ENCODE measurements at regions not wholly inside any gene's neighbourhood (a gene's known extent, or its start where the extent isn't known, plus 50 kb on each side); places are given as distances from the start of the nearest gene placed in this dataset.

DNA sequence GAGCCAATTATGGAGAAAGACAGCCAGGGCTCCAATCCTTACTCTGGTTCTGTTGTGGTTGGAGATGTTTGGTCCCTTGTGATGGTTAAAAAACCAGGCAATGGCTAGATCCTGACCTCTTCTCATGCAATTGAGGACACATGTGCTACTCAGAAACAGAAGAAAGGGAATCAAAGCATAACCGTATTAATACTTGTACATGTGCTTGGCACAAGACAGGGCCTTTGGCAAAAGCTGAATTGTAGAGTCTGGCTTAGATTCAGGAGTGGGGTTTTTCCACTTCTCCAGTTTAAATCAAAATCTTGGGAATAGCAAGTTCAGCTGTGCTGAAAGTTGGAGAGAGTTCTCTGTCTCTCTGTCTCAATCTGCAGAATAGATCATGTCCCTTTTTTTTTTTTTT lies 80.1 kb upstream of the E2F8 start:
- Histone ChIP-seq H3K4me1 (peaks cover 0 to 15% (median 7%) of the 10 kb centered on the region in 3 donors), H3K27me3 (peaks cover 9% of the 10 kb centered on the region), H3K36me3 (no peaks in the 10 kb centered on the region), H3K4me3 (no peak overlapping the region), H3K27ac (no peak overlapping the region), H3K9me3 (no peaks in the 10 kb centered on the region)
- WGBS, 2 donors (ENCODE audit: low coverage in 1 of 2): 7% methylated on average over 1 of the region's 1 CpG; no CpG with 5 or more reads in 1 of the 2 donors
- no peak for TF ChIP-seq POLR2A (IDR thresholded peaks at IDR 0.05)
- TF ChIP-seq EP300 (IDR thresholded peaks at IDR 0.05): no peak
- TF ChIP-seq POLR2AphosphoS5 (IDR thresholded peaks at IDR 0.05): no peak
- TF ChIP-seq, protein P1, sequence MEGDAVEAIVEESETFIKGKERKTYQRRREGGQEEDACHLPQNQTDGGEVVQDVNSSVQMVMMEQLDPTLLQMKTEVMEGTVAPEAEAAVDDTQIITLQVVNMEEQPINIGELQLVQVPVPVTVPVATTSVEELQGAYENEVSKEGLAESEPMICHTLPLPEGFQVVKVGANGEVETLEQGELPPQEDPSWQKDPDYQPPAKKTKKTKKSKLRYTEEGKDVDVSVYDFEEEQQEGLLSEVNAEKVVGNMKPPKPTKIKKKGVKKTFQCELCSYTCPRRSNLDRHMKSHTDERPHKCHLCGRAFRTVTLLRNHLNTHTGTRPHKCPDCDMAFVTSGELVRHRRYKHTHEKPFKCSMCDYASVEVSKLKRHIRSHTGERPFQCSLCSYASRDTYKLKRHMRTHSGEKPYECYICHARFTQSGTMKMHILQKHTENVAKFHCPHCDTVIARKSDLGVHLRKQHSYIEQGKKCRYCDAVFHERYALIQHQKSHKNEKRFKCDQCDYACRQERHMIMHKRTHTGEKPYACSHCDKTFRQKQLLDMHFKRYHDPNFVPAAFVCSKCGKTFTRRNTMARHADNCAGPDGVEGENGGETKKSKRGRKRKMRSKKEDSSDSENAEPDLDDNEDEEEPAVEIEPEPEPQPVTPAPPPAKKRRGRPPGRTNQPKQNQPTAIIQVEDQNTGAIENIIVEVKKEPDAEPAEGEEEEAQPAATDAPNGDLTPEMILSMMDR (IDR thresholded peaks at IDR 0.05): no peak
- ATAC-seq: peak; percentile 39

DNA sequence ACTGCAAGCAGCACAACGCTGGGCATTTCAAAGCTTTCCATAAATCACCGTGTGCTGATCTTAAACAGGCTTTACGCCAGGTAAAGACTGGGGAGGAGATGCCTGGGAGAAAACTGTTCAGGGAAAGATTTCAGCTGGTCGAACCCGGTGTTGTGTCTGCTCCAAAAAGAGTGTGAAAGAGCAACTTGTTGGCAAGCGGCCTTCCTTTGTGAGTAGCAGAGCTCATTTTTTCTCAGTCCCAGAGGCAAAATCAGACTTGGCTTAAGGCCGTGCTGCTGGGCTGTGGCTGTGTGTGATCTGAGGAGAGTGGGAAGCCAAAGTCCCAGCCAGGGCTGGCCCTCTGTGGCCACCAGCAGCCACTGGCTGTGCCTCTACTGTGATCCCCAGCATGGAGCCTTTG lies 75.7 kb upstream of the E2F8 start:
- ATAC-seq: peak; percentile 54
- TF ChIP-seq EP300 (IDR thresholded peaks at IDR 0.05): no peak
- TF ChIP-seq POLR2AphosphoS5 (IDR thresholded peaks at IDR 0.05): no peak
- TF ChIP-seq, protein P1 (IDR thresholded peaks at IDR 0.05): no peak
- peaks cover 0 to 15% (median 7%) of the 10 kb centered on the region in 3 donors for H3K4me1 ChIP-seq
- no peaks in the 10 kb centered on the region for H3K27me3 ChIP-seq
- H3K27ac ChIP-seq: no peak overlapping the region
- H3K9me3 ChIP-seq: no peaks in the 10 kb centered on the region
- WGBS, 2 donors (ENCODE audit: low coverage in 1 of 2): 12 to 15% methylated on average over 5 to 6 of the region's 7 CpGs
- H3K36me3 ChIP-seq: no peaks in the 10 kb centered on the region
- H3K4me3 ChIP-seq: no peak overlapping the region

DNA sequence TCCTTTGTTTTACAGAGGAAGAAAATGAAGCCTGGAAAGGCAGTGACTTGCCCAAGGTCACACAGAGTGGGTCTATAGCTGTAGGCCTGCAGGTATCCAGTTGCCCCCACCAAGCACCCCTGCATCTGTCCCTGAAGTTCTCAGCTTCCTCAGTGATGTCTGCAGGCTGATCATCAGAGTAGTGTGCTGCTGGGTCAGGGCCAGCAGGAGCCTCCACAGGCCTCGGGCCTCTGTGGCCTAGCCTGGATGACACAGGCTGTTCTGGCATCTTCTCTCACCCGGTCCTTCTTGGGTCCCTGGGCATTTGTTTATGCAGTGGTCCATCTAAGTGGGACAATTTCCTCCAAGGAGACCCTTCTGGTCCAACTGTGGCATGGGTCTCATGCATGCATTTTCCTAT lies 74.8 kb upstream of the E2F8 start:
- Histone ChIP-seq H3K36me3 (no peaks in the 10 kb centered on the region), H3K9me3 (no peaks in the 10 kb centered on the region), H3K4me3 (no peak overlapping the region), H3K27ac (no peak overlapping the region), H3K4me1 (peaks cover 0 to 15% (median 7%) of the 10 kb centered on the region in 3 donors), H3K27me3 (peaks cover 7% of the 10 kb centered on the region)
- TF ChIP-seq EP300 (IDR thresholded peaks at IDR 0.05): no peak
- 50 to 60% methylated on average over 1 to 2 of the region's 2 CpGs for WGBS, 2 donors (ENCODE audit: low coverage in 1 of 2)
- ATAC-seq: no peak

DNA sequence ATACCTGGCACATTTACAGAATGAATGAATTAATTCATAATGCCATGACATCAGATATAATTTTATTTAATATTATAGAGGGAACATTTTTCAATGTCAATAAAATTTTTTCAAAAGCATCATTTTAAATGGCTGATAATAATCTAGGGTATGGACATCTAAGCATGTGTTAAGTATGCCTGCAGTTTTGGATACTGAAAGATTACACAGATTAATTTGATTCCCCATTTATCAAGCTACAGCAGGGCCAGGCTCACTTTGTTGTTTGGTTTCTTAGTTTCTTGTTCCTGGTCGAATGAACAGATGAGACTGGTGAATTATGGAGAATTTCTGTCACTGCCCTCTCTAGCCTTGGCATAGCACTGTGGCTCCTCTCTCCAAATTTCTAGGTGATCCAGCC lies 72.4 kb upstream of the E2F8 start:
- TF ChIP-seq, protein P1 (IDR thresholded peaks at IDR 0.05): no peak
- TF ChIP-seq EP300 (IDR thresholded peaks at IDR 0.05): no peak
- no peak for TF ChIP-seq POLR2AphosphoS5 (IDR thresholded peaks at IDR 0.05)
- H3K4me3 ChIP-seq: no peak overlapping the region
- H3K9me3 ChIP-seq: no peaks in the 10 kb centered on the region
- no peak overlapping the region for H3K27ac ChIP-seq
- H3K36me3 ChIP-seq: no peaks in the 10 kb centered on the region
- H3K4me1 ChIP-seq: peaks cover 0 to 15% (median 7%) of the 10 kb centered on the region in 3 donors
- WGBS, 2 donors (ENCODE audit: low coverage in 1 of 2): 45 to 50% methylated on average over 1 of the region's 1 CpG
- H3K27me3 ChIP-seq: peaks cover 16% of the 10 kb centered on the region
- ATAC-seq: no peak

DNA sequence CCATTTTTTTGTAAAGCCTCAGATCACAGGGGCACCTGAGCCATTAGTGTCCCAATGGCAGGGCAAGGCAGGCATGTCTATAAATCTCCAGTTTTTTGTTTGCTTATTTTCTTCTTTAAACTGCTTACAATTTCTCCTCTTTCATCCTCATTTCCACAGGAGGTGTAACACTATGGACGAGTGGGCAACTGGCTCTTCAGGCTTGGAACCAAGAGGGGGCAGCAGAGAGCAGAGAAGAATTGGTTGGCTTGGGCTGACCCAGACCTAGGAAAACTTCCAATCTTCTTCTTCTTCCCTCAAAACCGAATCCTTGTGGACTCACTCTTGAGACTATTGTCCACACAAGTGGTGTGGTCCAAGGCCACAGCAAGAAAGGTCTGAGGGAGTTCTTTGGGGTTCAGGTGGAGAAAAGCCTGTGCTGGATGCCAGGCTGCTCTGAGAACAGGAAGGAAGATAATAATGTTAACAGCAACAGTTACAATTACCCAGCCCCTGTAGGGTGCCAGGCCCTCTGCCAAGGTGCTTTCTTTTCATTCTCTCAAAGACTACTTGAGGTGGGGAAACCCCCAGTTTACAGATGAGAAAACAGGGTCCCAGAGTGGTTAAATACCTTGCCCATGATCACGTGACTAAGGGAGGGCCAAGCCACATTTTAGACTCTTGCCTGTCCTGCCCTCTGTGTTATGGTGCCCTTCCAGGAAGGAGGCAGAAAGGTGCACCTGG lies 70.7 kb upstream of the E2F8 start:
- H3K36me3 ChIP-seq: no peaks in the 10 kb centered on the region
- no peak overlapping the region for H3K27ac ChIP-seq
- TF ChIP-seq EP300 (IDR thresholded peaks at IDR 0.05): no peak
- TF ChIP-seq, protein P1 (IDR thresholded peaks at IDR 0.05): peak; percentile 62 to 80 (median 72)
- TF ChIP-seq POLR2A (IDR thresholded peaks at IDR 0.05): no peak
- TF ChIP-seq POLR2AphosphoS5 (IDR thresholded peaks at IDR 0.05): no peak
- H3K4me1 ChIP-seq: peaks cover 0 to 4% (median under 1%) of the 10 kb centered on the region in 3 donors
- 20 to 38% methylated on average over 2 to 3 of the region's 3 CpGs for WGBS, 2 donors (ENCODE audit: low coverage in 1 of 2)
- peak; percentile 81 for ATAC-seq
- H3K9me3 ChIP-seq: no peaks in the 10 kb centered on the region
- H3K4me3 ChIP-seq: no peak overlapping the region
- peaks cover 20% of the 10 kb centered on the region for H3K27me3 ChIP-seq

All from gastroesophageal sphincter (tissue), 4 donors.